ENCODE measurements at regions not wholly inside any gene's neighbourhood (a gene's known extent, or its start where the extent isn't known, plus 50 kb on each side); places are given as distances from the start of the nearest gene placed in this dataset.

- DNase-seq (no peak), ATAC-seq (no peak)
- H3K27ac Mint-ChIP-seq = no peak overlapping the region
- peaks cover 0 to 4% of the 10 kb centered on the region in 2 donors for H3K27me3 Mint-ChIP-seq (ENCODE audit: low read depth in 2 of 2)
- peaks cover 9% of the 10 kb centered on the region for H3K36me3 Mint-ChIP-seq
- H3K4me3 ChIP-seq (ENCODE audit: low read length) = no peak overlapping the region
- no peak for TF ChIP-seq CTCF (IDR thresholded peaks at IDR 0.05)
- H3K27me3 ChIP-seq (ENCODE audit: control insufficient read depth, insufficient read depth, low read length) = no peaks in the 10 kb centered on the region
- no peak overlapping the region for H3K4me3 Mint-ChIP-seq
- no peaks in the 10 kb centered on the region for H3K9me3 ChIP-seq (ENCODE audit: control insufficient read depth, insufficient read depth, low read length)
- H3K9me3 Mint-ChIP-seq = no peaks in the 10 kb centered on the region
- intact Hi-C loops (cut with micrococcal nuclease) = no loop called here
- H3K36me3 ChIP-seq (ENCODE audit: control insufficient read depth, insufficient read depth, low read length) = no peaks in the 10 kb centered on the region
- WGBS (ENCODE audit: insufficient coverage) = 79% methylated on average over 2 of the region's 2 CpGs
- H3K27ac ChIP-seq (ENCODE audit: low read length) = no peak overlapping the region
- no peaks in the 10 kb centered on the region for H3K4me1 Mint-ChIP-seq
- H3K4me1 ChIP-seq (ENCODE audit: control insufficient read depth, insufficient read depth, low read length) = no peaks in the 10 kb centered on the region
Measured at GRCh38 chr22:22982616-22983015, 87.7 kb upstream of the GNAZ start.

- ATAC-seq = no peak
- Histone ChIP-seq H3K27ac (ENCODE audit: low read length) (no peak overlapping the region), H3K4me1 (ENCODE audit: control insufficient read depth, insufficient read depth, low read length) (no peaks in the 10 kb centered on the region), H3K9me3 (ENCODE audit: control insufficient read depth, insufficient read depth, low read length) (no peaks in the 10 kb centered on the region), H3K27me3 (ENCODE audit: control insufficient read depth, insufficient read depth, low read length) (no peaks in the 10 kb centered on the region), H3K4me3 (ENCODE audit: low read length) (no peak overlapping the region), H3K36me3 (ENCODE audit: control insufficient read depth, insufficient read depth, low read length) (no peaks in the 10 kb centered on the region)
- Mint-ChIP-seq H3K27me3 (ENCODE audit: low read depth in 2 of 2) (peaks cover 0 to 6% of the 10 kb centered on the region in 2 donors), H3K36me3 (peaks cover 9% of the 10 kb centered on the region), H3K27ac (no peak overlapping the region), H3K4me3 (no peak overlapping the region), H3K4me1 (no peaks in the 10 kb centered on the region), H3K9me3 (no peaks in the 10 kb centered on the region)
- intact Hi-C loops (cut with micrococcal nuclease) = no loop called here
- TF ChIP-seq CTCF (IDR thresholded peaks at IDR 0.05) = no peak
- 67% methylated on average over 2 of the region's 2 CpGs for WGBS (ENCODE audit: insufficient coverage)
- DNase-seq = peak in 1 of 2 donors; percentile 6
Measured at GRCh38 chr22:22983123-22983522, 87.2 kb upstream of the GNAZ start.

- H3K9me3 ChIP-seq (ENCODE audit: control insufficient read depth, insufficient read depth, low read length) = no peaks in the 10 kb centered on the region
- no peak for ATAC-seq
- no peak overlapping the region for H3K4me3 ChIP-seq (ENCODE audit: low read length)
- Mint-ChIP-seq H3K27ac (no peak overlapping the region), H3K36me3 (peaks cover 9% of the 10 kb centered on the region), H3K27me3 (ENCODE audit: low read depth in 2 of 2) (peaks cover 0 to 7% of the 10 kb centered on the region in 2 donors), H3K9me3 (no peaks in the 10 kb centered on the region), H3K4me3 (no peak overlapping the region), H3K4me1 (no peaks in the 10 kb centered on the region)
- intact Hi-C loops (cut with micrococcal nuclease) = no loop called here
- no peak for DNase-seq
- H3K36me3 ChIP-seq (ENCODE audit: control insufficient read depth, insufficient read depth, low read length) = no peaks in the 10 kb centered on the region
- H3K4me1 ChIP-seq (ENCODE audit: control insufficient read depth, insufficient read depth, low read length) = no peaks in the 10 kb centered on the region
- H3K27ac ChIP-seq (ENCODE audit: low read length) = no peak overlapping the region
- no peaks in the 10 kb centered on the region for H3K27me3 ChIP-seq (ENCODE audit: control insufficient read depth, insufficient read depth, low read length)
- no peak for TF ChIP-seq CTCF (IDR thresholded peaks at IDR 0.05)
- 92% methylated on average over 1 of the region's 1 CpG for WGBS (ENCODE audit: insufficient coverage)
Measured at GRCh38 chr22:22983816-22984215, 86.5 kb upstream of the GNAZ start.

- H3K27ac Mint-ChIP-seq = no peak overlapping the region
- DNase-seq (no peak), ATAC-seq (no peak)
- Histone ChIP-seq H3K27me3 (ENCODE audit: control insufficient read depth, insufficient read depth, low read length) (no peaks in the 10 kb centered on the region), H3K27ac (ENCODE audit: low read length) (no peak overlapping the region), H3K4me1 (ENCODE audit: control insufficient read depth, insufficient read depth, low read length) (no peaks in the 10 kb centered on the region), H3K4me3 (ENCODE audit: low read length) (no peak overlapping the region), H3K36me3 (ENCODE audit: control insufficient read depth, insufficient read depth, low read length) (no peaks in the 10 kb centered on the region), H3K9me3 (ENCODE audit: control insufficient read depth, insufficient read depth, low read length) (no peaks in the 10 kb centered on the region)
- no peak for TF ChIP-seq CTCF (IDR thresholded peaks at IDR 0.05)
- H3K36me3 Mint-ChIP-seq = peaks cover 9% of the 10 kb centered on the region
- WGBS (ENCODE audit: insufficient coverage) = 89% methylated on average over 2 of the region's 2 CpGs
- no peaks in the 10 kb centered on the region for H3K4me1 Mint-ChIP-seq
- H3K4me3 Mint-ChIP-seq = no peak overlapping the region
- no peaks in the 10 kb centered on the region for H3K9me3 Mint-ChIP-seq
- intact Hi-C loops (cut with micrococcal nuclease) = no loop called here
- peaks cover 0 to 7% of the 10 kb centered on the region in 2 donors for H3K27me3 Mint-ChIP-seq (ENCODE audit: low read depth in 2 of 2)
Measured at GRCh38 chr22:22984967-22985366, 85.4 kb upstream of the GNAZ start.

Measured in natural killer cell (primary cell).